ENCODE measurements at regions not wholly inside any gene's neighbourhood (a gene's known extent, or its start where the extent isn't known, plus 50 kb on each side); places are given as distances from the start of the nearest gene placed in this dataset.

DNA sequence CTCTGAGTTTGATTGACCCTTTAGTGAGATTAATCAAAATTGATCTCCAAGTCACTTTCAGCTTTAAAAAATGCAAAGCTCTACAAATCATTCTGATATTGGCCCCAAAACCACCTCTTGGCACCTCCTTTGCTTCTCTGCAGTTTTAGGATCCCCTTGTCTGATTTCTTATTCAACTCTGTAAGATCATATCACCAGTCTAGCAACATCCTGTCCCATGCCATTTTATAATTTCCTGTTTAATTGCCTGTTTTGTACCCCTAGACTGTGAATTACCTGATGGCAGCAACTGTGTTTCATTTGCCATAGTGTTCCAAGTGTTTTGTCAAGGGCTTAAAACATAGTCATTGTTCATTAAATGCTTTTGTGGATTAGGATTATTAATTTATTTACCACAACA is 406.3 kb upstream of the TRIB2 start:
- no peak for TF ChIP-seq CTCF (IDR thresholded peaks at IDR 0.05; ENCODE audit: control extremely low read depth, extremely low read depth)
- no peak overlapping the region for H3K9ac ChIP-seq (ENCODE audit: insufficient read depth in 1 of 2, low read length in 2 of 2)
- H3K27me3 ChIP-seq (ENCODE audit: control insufficient read depth in 3 of 3, insufficient read depth in 3 of 3, low read length in 2 of 3): no peaks in the 10 kb centered on the region
- no peaks in the 10 kb centered on the region for H3K36me3 ChIP-seq (ENCODE audit: control insufficient read depth in 4 of 4, insufficient read depth in 4 of 4, low read length in 4 of 4)
- no peak overlapping the region for H3K4me3 ChIP-seq
- H3K4me1 ChIP-seq (ENCODE audit: control insufficient read depth in 5 of 5, insufficient read depth in 5 of 5, low read length in 5 of 5): peaks cover 0 to 2% (median 0%) of the 10 kb centered on the region in 5 donors
- H3K27ac ChIP-seq (ENCODE audit: low read depth in 1 of 2, low read length in 1 of 2): no peak overlapping the region
- H3K9me3 ChIP-seq (ENCODE audit: control insufficient read depth in 4 of 4, insufficient read depth in 3 of 4, low read length in 3 of 4): no peaks in the 10 kb centered on the region
- DNase-seq (no peak), ATAC-seq (ENCODE audit: insufficient read depth, low FRiP score) (no peak)

- Histone ChIP-seq H3K27ac (ENCODE audit: low read depth in 1 of 2, low read length in 1 of 2) (no peak overlapping the region), H3K36me3 (ENCODE audit: control insufficient read depth in 4 of 4, insufficient read depth in 4 of 4, low read length in 4 of 4) (no peaks in the 10 kb centered on the region), H3K4me1 (ENCODE audit: control insufficient read depth in 5 of 5, insufficient read depth in 5 of 5, low read length in 5 of 5) (peaks cover 0 to 6% (median 0%) of the 10 kb centered on the region in 5 donors), H3K4me3 (no peak overlapping the region), H3K9ac (ENCODE audit: insufficient read depth in 1 of 2, low read length in 2 of 2) (no peak overlapping the region), H3K27me3 (ENCODE audit: control insufficient read depth in 3 of 3, insufficient read depth in 3 of 3, low read length in 2 of 3) (no peaks in the 10 kb centered on the region), H3K9me3 (ENCODE audit: control insufficient read depth in 4 of 4, insufficient read depth in 3 of 4, low read length in 3 of 4) (no peaks in the 10 kb centered on the region)
- ATAC-seq (ENCODE audit: insufficient read depth, low FRiP score) (no peak), DNase-seq (peak in 1 of 3 donors; percentile 53)
- no peak for TF ChIP-seq CTCF (IDR thresholded peaks at IDR 0.05; ENCODE audit: control extremely low read depth, extremely low read depth)
- 54 to 64% methylated on average over 6 of the region's 6 CpGs for WGBS, 2 donors
Measured at GRCh38 chr2:12313445-12314126, 403.1 kb upstream of the TRIB2 start.

- Histone ChIP-seq H3K36me3 (ENCODE audit: control insufficient read depth in 4 of 4, insufficient read depth in 4 of 4, low read length in 4 of 4) (no peaks in the 10 kb centered on the region), H3K4me1 (ENCODE audit: control insufficient read depth in 5 of 5, insufficient read depth in 5 of 5, low read length in 5 of 5) (peaks cover 0 to 8% (median 4%) of the 10 kb centered on the region in 5 donors), H3K9me3 (ENCODE audit: control insufficient read depth in 4 of 4, insufficient read depth in 3 of 4, low read length in 3 of 4) (no peaks in the 10 kb centered on the region), H3K27ac (ENCODE audit: low read depth in 1 of 2, low read length in 1 of 2) (no peak overlapping the region), H3K9ac (ENCODE audit: insufficient read depth in 1 of 2, low read length in 2 of 2) (no peak overlapping the region), H3K4me3 (no peak overlapping the region), H3K27me3 (ENCODE audit: control insufficient read depth in 3 of 3, insufficient read depth in 3 of 3, low read length in 2 of 3) (no peaks in the 10 kb centered on the region)
- 77% methylated on average over 8 of the region's 8 CpGs for WGBS, 2 donors
- no peak for TF ChIP-seq CTCF (IDR thresholded peaks at IDR 0.05; ENCODE audit: control extremely low read depth, extremely low read depth)
- no peak for ATAC-seq (ENCODE audit: insufficient read depth, low FRiP score)
- no peak for DNase-seq
Measured at GRCh38 chr2:12314127-12314760, 402.5 kb upstream of the TRIB2 start.

All from lung (tissue), 11 donors.